AG20443 (cell line): ENCODE measurements at regions not wholly inside any gene's neighbourhood (a gene's known extent, or its start where the extent isn't known, plus 50 kb on each side); places are given as distances from the start of the nearest gene placed in this dataset.

ENCODE experiments used
- DNase-seq: peaks from one replicate; pipeline ENCODE4 v3.0.0; 2012; ENCODE audit warnings: low spot score, mixed read lengths

DNA sequence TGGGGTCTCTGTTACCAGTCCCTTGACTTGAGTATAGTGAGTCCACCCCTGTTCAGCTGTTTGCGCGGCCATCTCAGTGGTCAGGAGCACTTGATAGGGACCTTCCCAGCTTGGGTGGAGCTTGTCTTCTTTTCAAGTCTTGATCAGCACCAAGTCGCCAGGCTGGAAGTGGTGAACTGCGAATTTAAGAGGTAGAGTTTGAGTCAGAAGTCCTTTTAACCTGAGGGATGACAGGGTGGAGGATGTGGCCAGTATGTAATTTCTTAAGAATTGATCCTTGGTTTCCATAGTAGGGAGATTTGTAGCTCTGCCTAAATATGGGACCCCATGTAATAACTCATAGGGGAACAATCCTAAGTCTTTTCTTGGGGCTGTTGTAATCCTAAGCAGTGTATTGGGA lies 86.3 kb upstream of the XCR1 start:
- no peak for DNase-seq

DNA sequence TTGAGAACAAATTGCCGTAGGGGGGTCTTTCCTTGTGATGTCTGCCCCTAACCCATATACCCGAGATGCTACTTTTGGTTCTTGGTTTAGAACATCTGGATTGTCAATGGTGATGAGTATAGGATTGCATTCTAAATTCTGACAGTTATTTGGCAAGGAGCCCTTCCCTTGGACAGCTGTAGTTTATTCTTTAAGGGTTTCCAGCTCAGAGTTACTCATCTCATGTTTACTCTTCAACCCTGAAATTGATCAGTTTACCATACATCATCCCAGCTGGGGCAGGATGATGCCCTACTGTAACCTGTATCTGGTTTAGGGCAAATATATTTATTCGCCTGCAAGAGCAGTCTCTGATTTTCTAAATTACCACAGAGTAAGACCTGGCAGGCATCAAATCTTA lies 85.7 kb upstream of the XCR1 start:
- no peak for DNase-seq

DNA sequence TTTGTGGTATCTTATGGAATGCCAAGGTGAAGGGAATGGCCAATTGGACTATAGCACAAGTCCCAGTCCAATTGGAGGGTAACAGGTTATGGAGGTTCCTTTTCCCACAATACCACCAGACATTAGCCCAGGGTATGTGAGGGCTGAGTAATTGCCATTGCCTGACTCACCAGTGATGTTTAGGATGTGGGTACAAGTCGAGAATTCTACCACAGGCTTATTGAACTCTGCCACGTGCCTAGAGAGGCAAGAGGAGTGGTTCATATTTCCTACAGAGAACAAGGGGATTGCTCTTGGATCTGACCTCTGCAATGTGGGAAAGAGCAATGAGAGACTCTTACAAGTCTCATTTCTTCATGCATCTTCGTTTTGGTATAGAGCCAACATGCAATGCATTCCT lies 85.0 kb upstream of the XCR1 start:
- DNase-seq = no peak

DNA sequence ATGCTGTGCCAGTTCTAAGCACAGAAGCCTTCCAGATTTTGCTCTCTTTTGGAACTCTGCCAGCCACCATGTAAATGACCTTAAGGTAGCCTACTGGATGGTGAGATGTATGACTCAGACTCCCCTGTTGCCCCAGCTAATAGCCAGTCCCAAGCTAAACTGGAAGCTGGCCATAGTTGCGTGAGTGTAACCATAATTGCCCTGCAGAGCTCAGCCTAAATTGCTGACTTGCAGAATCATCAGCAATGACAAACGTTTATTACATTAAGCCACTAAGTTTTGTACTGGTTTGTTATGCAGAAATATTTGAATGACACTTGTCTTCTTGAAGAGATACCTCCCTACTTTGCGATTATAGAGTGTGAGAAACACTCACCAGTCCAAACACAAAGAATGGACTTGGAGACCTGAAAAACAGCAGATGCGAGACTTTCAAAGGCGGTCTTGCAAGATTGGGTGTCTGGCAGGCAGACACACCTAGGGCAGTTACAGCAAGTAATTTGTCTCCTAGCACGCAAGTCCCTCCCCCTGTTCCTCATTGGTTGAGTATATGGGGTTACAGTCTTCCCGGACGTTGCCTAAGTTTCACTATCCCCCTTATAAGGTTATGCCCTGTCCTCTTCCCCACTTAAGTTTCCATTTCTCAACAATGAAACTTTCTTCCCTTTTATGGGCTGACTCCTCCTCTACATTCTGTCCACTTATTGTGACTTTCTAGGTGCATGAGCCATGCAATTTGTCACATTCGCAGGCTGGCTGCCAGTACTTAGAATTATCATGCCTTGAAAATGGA lies 83.6 kb upstream of the XCR1 start:
- peak; percentile 35 for DNase-seq

DNA sequence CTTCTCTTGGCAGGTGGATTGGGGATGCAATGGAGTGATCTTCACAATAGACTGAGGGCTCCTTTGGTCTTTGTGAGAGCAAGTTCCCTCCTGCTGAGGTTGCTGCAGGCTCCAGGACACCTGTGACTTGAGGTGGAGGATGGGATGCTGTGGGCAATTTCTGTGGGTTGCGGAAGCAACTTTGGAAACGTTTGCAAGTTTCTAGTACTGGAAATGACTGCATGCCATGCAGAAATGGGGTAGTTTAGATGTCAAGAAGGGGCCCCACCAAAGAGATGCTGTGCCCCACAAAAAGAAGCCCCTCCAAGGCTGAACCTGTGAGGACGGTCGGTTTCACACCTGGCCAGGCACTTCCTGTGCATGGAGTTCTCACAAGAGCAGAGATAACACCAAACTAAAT lies 80.4 kb upstream of the XCR1 start:
- no peak for DNase-seq

DNA sequence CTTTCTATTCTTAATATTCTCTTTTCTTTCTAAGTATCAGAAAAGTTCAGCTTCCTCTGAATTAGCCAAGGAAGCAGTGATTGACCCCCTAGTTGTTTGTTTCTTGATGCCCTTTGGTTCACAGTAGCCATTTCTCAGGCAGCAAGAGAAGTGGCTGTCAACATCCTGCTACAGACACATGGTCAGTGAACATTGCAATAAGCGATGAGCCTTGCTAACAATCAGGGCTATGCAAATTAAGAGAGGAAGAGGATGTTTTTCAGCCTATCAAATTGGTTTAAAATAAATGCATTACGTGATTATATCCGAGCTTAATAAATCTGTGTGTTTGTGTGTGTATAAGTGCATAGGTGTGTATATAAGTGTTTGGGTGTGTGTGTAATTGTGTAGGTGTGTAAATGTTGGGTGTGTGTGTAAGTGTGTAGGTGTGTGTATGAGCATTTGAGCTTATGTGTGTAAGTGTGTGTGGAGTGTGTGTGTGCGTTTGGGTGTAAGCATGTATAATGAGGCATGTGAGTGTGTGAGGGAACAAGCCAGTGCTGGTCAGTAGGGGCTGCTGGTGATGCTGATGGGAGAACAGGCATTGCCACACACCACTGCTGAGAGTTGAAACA lies 78.1 kb upstream of the XCR1 start:
- DNase-seq = no peak

DNA sequence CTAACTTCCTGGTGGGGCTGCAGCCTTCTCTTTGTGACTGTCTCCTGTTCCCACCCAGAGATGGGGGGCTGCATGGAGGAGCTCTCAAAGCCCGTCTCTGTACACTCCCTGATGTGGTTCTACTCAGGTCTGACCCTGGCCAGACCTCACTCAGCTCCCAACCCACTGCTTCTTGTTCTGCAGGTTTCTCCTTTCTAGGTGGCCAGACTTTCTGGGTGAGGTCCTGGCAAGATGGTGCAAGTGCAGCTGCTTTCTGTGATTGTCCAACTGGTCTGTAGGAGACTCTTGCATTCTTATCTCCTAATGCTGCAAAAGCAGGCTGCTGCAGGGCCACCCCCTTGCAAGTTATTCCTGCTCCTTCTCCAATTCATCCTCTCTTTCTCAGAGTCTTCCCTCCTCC lies 77.4 kb upstream of the XCR1 start:
- DNase-seq = no peak

DNA sequence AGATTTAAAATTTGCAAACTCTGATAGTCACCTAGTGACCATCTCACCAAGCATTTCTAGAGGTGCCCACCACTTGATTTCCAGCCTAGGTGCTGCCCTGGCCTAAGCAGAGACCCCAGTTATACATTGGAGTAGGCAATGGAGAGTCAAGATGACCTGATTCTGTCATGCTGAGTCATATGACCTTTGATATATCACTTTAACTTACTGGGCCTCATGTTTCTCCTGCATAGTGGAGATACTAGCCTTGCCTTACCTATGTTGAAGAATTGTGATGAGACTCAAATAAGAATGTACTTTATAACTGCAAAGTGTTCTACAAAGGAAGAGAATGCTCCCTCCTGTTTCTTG lies 75.5 kb upstream of the XCR1 start:
- no peak for DNase-seq

DNA sequence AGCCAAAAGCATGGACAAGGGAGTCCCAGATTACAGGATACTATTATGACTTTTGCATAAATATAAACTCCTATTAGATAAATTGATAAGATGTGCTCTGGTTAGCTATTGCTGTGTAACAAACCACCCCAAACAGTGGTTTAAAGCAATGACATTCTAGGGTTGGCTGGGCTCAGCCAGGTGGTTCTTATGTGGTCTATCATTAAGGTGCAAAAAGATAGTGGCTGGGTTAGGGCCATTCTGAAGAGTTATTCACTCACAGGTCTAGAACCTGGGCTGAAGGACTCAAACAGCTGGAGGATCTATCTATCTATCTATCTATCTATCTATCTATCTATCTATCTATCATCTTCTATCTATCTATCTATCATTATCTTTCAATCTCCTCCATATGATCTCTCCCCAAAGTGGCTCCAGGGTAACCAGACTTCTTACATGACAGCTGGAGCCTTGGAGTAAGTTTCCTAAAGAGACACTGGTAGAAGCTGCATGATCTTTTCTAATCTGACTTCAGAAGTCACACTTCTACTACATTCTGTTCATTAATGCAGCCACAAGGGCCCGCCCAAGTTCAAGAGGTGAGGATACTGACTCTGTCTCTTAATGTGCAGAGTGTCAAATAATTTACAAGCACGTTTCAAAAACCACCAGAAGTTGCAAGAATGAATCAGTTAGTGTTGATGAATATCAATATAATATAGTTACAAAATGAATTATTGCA lies 74.9 kb upstream of the XCR1 start:
- DNase-seq = no peak

DNA sequence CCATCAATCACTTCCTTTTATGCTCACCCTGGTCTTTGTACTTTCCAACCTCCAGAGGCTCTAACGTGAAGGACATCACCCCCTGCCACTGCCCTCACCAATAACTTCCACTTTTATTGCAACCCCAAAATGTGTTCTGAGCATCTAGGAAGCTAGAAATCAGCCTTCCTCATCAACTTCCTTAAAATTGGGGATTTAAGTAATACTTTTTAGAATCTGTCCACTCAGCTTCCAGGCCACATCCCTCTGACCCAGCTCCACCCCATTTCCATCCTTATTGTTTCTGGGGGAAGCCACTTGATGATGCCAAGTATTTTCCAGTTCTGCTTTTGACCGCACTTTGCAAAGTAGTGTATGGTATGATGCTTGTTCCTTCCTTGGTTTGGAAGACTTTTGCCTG lies 73.5 kb upstream of the XCR1 start:
- no peak for DNase-seq

DNA sequence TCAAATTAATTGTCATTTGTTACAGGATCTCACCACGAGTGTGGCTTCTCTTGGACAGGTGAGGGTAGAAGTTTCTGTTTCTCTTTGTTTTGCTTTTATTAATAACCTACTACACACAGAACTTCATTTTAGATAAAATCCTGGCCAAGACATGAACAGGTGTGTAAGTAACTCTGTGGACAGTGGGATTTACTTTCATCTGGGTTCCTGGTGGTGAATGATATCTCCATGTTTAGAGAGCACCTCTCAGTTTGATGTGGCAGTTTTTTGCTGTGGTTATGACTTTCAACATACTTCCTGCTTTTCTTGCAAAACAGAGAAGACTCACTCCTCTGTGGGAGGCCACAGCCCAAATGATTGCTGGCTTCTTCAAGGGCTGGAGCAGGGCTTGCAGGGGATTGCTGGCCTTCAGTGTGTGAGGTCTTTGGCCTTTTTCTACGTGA lies 71.1 kb upstream of the XCR1 start:
- peak; percentile 75 for DNase-seq

DNA sequence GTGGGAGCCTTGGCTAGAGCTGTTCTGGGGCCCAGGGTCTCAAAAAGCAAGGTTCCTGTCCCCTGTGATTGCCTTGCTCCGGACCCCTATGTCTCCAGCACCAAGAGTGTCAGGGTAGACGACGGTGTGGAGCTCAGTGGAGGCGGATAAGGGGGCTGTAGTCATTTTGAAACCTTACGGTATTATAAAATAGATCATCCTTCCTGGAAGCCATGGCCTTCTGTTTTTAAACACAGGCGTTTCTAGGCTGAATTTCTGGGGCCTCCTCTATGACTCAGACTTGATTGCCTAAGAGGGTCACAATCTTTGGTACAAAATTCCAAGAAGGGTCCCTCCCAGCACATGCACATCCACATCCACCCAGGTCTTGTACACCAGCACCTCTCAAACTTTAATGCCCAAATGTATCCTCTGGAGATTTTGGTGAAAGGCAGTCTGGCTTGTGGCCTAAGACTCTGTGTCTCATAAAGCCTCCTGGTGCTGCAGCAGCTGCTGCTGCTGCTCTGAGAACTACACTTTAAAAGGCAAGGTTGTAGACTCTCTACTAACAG lies 70.5 kb upstream of the XCR1 start:
- DNase-seq = peak; percentile 69

DNA sequence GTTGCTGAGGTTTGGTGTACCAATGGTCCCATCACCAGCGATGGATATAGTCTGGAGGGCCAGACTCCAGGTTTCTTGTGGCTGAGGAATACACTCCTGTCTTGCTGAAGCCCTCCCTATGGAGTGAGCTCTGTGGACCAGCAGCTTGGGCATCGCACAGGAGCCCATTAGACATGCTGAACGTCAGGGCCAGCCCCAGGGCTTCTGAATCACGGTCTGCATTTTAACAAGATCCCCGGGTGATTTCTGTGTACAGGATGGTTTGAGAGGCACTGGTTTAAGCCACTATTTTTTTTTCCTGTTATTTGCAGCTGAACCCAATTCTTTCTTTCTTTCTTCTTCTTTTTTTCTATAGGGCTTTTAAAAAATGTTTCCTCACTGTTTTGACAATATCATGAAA lies 69.5 kb upstream of the XCR1 start:
- no peak for DNase-seq

DNA sequence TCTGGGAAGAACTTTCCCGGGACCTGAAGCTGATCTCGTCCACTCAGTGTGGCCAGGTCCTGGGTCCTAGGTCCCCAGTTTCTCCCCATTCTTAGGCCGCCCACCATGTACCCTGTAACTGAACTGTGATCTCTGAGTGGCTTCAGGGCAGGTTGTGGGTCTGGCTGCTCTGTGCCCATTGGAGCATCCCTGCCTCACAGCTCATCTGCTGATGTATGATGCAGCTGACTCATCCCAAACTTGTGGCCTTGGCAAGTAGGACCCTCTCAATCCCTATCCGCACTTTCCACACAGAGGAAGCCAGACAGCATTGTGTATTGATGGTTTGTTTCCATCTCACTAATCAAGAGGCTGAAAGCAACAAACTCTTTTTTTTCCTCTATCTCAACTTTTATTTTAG lies 69.1 kb upstream of the XCR1 start:
- DNase-seq = no peak

DNA sequence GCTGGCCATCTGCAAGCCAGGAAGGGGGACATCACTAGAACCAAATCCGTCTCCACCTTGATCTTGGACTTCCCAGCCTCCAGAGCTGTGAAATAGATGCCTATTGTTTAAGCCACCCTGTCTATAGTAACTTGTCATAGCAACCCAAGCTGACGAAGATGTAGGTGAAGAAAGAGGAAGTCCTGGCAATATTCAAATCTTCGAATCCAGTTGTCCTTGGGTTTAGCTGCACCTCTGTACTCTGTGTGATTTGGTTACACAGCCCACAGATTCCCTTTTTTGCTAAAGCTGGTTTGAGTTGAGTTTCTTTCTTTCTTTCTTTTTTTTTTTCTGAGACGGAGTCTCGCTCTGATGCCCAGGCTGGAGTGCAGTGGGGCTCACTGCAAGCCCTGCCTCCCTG lies 68.0 kb upstream of the XCR1 start:
- no peak for DNase-seq

DNA sequence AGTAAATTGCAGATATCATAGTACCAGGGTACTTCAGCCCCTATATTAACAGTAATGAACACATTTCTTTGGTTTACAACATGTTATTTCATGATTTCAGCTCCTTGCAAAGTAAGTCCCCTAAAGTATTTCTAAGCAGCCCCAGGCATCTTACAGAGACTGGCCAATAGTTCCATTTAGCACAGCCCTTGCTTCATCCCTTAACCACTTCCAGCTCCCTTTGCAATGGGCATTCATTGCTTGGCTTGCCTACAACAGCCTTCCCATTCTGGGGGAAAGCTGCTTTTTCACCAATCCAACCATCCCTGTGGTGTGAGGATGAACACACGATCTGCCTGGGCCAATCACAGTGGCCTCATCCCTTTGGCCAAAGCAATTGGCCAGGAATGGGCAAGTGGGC lies 67.2 kb upstream of the XCR1 start:
- DNase-seq = no peak

DNA sequence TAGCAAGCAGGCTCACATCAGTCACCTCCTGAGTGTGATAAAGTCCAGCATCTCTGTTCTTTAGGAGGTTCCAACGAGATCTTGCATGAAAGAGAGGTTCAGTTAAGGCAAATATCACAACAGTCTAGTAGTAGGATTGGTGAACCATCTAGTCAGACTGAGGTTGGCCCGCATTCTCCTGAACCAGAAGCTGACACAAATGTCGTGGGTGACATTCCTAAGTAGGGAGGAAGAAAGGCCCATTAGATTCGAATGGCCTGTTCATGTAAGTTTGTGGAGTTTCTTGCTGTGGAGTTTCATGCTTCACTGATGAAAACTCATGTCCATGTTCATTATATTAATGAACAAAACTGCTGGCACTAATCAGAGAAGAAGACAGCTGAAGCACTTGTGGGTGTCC lies 66.7 kb upstream of the XCR1 start:
- DNase-seq = no peak

DNA sequence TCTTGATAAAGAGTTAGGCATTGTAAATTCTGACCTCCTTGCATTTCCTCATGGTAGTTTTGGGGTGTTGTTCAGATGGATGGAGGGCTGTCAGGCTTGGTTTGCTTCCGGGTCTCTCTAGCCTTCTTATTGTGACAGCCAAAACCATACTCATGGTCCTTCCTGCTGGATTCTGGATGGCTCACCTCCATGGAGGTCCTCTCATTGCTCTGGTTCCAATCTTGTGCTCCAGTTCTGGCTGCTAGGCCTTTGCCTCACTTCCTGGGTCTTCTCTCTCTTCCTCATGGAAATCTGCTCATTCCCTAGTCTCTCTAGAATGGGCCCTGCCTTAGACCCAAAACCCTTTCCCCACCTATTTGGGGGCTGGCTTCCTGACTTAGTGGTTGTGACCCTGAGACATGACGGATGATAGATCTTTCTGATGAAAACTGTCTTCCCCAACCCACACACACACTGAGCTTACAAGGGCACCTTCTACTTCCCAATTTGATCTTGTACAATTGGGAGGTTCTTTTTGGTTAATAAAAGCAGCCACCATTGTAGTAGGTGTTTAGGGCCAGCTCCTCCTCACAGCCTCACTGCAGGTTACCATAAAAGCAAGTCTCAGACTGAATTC lies 66.2 kb upstream of the XCR1 start:
- no peak for DNase-seq

DNA sequence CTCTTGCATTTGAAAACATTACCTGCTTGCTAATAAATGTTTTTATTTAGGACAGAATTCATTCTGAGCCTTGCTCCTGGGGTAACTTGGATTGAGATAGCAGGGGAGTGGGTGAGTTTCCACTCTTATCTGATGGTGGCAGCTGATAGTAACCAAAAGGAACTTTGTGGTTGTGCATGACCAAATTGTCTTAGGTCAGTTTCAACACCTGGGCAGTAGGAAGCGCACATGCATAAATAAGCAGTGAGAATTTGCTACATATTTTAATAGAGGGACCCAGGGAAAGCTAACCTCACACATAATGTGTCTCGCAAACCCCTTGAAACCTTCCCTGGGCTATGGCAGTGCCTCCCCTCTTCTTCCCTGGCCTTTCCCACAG lies 65.4 kb upstream of the XCR1 start:
- DNase-seq = no peak

DNA sequence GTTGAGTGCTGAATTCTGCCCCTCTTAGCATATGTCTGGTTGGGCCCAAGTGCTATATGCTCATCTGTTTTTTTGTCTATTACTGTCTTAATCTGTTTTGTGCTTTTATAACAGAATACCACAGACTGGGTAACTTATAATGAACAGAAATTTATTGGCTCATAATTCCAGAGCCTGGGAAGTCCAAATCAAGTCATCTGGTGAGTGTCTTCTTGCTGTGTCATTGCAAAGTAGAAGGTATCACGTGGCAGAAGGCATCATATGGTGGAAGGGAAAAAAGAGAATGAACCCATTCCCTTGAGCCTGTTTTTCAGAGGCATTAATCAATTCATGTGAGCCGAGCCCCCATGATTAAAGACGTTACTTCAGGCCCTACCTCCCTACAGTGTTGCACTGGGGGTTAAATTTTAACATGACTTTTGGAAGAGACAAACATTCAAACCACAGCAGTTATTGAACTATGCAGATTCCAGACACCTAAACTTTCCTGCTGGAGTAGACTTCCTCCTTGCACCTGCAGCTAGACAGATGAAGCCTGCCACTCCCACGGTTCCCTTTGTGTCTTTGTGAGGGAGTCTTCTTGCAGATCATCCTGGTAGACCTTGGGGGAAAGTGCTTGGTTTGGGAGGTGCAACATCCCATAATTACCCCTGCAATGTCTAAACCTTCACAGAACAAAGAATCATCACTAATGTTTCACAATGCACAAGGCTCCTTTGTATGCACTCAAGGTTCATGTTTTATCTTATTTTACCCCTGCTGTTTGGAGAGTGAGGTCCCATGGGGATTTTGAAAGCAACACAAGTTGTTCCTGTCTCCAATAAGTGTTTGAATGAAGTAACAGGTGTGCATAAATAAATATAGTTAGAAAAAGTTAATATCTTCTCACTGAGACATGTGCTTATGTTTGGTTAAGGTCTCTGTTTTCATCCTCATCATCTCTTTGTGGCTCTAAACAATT lies 64.7 kb upstream of the XCR1 start:
- no peak for DNase-seq

DNA sequence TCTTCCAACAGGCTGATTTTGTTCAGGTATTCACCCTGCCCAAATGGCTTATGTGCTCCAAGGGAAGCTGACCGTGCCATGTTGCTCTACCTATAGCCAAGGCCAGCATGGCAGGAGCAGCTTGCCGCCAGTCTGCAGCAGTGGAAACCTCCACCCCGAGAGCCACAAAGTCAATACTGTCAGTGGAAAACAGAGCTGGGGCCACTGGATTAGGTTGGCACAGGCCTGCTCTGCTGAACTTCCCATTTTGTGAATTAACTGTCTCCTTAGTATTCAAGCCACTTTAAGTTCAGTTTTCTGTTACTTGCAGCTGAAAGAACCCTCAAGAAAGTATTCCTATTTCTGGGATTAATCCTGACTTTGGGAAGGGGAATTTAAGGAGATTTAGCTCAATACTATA lies 63.8 kb upstream of the XCR1 start:
- DNase-seq = no peak

DNA sequence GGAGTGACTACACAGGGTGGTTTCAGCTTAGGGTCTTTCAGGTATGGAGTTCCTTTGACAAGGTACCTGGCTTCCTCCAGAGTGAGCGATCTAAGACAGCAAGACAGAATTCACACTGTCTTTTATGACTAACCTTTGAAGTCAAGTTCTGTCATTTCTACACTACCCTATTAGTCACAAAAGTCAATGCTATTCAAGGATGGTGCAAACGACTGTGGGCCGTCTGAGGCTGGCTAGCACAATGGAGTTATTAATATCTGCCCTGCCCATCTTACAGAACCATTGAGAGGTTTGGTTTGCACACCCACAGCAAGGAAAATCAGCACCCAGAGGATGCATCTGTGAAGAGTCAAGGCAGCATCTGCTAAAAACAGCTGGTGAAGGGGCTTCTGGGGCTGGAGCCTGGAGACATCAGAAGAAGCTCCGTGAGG lies 62.9 kb upstream of the XCR1 start:
- DNase-seq = no peak
